H1 (cell line): ENCODE measurements at regions not wholly inside any gene's neighbourhood (a gene's known extent, or its start where the extent isn't known, plus 50 kb on each side); places are given as distances from the start of the nearest gene placed in this dataset.

Experiments
- CTCF ChIA-PET: fragments of 300-600 bp; sonication (Branson Sonifier 250); formaldehyde crosslinking; loops from one replicate; lab custom pipeline; 2021; ENCODE audit not compliant: partially characterized antibody; lab: Charles Lee
- POLR2A ChIA-PET: fragments of 300-600 bp; sonication (Branson Sonifier 250); formaldehyde crosslinking; loops from one replicate; lab custom pipeline; 2021; ENCODE audit warnings: inconsistent platforms; ENCODE audit not compliant: partially characterized antibody; lab: Charles Lee
- DNase-seq, 2 experiments: peaks; one replicate each; pipeline versions ENCODE4 v3.0.0 to v3.0.0-alpha.2; 2010 to 2022; ENCODE audit warnings: low spot score in 2 of 2, low read depth in 1 of 2, mixed read lengths in 1 of 2
- FAIRE-seq: peaks from 2 replicates; lab custom pipeline; 2011; peaks lifted over from hg19 to GRCh38; lab: Jason Lieb, UNC
- H2AFZ ChIP-seq: 2 replicates; pipeline ENCODE4 v1.8.1; 2012; ENCODE audit warnings: low read length, inconsistent platforms
- H2AK5ac ChIP-seq: 2 replicates; pipeline ENCODE4 v1.6.1; 2013; ENCODE audit warnings: low read depth, low read length
- H2BK120ac ChIP-seq: replicated peaks from 2 replicates; pipeline ENCODE3; 2013; ENCODE audit warnings: low read depth, low read length, inconsistent platforms
- H2BK12ac ChIP-seq: 2 replicates; pipeline ENCODE4 v1.6.1; 2013; ENCODE audit warnings: low read depth, low read length
- H2BK15ac ChIP-seq: 2 replicates; pipeline ENCODE4 v1.6.1; 2013; ENCODE audit warnings: low read length
- H2BK20ac ChIP-seq: 2 replicates; pipeline ENCODE4 v1.6.1; 2013; ENCODE audit warnings: low read length
- H2BK5ac ChIP-seq: 2 replicates; pipeline ENCODE4 v1.6.1; 2013; ENCODE audit warnings: low read depth, low read length
- H3K14ac ChIP-seq: 2 replicates; pipeline ENCODE4 v1.6.1; 2013; ENCODE audit warnings: inconsistent platforms; ENCODE audit not compliant: insufficient read length
- H3K18ac ChIP-seq: 2 replicates; pipeline ENCODE4 v1.6.1; 2013; ENCODE audit warnings: low read length; ENCODE audit errors: extremely low read depth
- H3K23ac ChIP-seq: 2 replicates; pipeline ENCODE4 v1.6.1; 2013; ENCODE audit warnings: inconsistent platforms; ENCODE audit not compliant: insufficient read length
- H3K23me2 ChIP-seq: 2 replicates; pipeline ENCODE4 v1.6.1; 2013; ENCODE audit warnings: low read depth, low read length
- H3K27ac ChIP-seq: 2 replicates; pipeline ENCODE4 v1.6.1; 2011; ENCODE audit warnings: low read depth, low read length, inconsistent platforms
- H3K27me3 ChIP-seq, 4 experiments: replicated peaks in 1 of 4; 1 replicate in 1 of 4; 2 replicates in 3 of 4; pipeline versions ENCODE4 v1.6.1 to v1.8.1; 2011 to 2013; ENCODE audit warnings: low read length in 3 of 4, mild to moderate bottlenecking in 3 of 4, inconsistent platforms in 2 of 4, mixed read lengths in 2 of 4, moderate library complexity in 1 of 4; ENCODE audit not compliant: control insufficient read depth in 3 of 4, insufficient read depth in 3 of 4; ENCODE audit errors: extremely low read depth in 1 of 4
- H3K36me3 ChIP-seq, 4 experiments: 2 replicates each; pipeline versions ENCODE4 v1.6.1 to v1.8.1; 2011 to 2013; ENCODE audit warnings: mild to moderate bottlenecking in 4 of 4, low read length in 3 of 4, moderate library complexity in 2 of 4, control low read depth in 1 of 4, inconsistent platforms in 1 of 4; ENCODE audit not compliant: insufficient read depth in 4 of 4, control insufficient read depth in 2 of 4
- H3K4ac ChIP-seq: replicated peaks from 2 replicates; pipeline ENCODE3; 2013; ENCODE audit warnings: low read length, low read depth, mixed read lengths, inconsistent platforms; ENCODE audit not compliant: insufficient read length
- H3K4me1 ChIP-seq, 4 experiments: replicated peaks in 1 of 4; 1 replicate in 1 of 4; 2 replicates in 3 of 4; pipeline versions ENCODE4 v1.6.1 to v1.8.1; 2011 to 2013; ENCODE audit warnings: low read length in 3 of 4, inconsistent platforms in 2 of 4, mixed read lengths in 1 of 4; ENCODE audit not compliant: insufficient read depth in 4 of 4, control insufficient read depth in 3 of 4
- H3K4me2 ChIP-seq, 2 experiments: 2 replicates each; pipeline versions ENCODE4 v1.6.1 to v1.8.1; 2011 to 2013; ENCODE audit warnings: low read depth in 2 of 2, low read length in 2 of 2, control low read depth in 1 of 2, inconsistent platforms in 1 of 2, mild to moderate bottlenecking in 1 of 2; ENCODE audit not compliant: insufficient read depth in 1 of 2
- H3K4me3 ChIP-seq, 4 experiments: fragments of 200-600, 300-600 bp in 1 of 4; sonication (generic), shearing (Covaris generic), sonication (Bioruptor Twin) in 1 of 4; 2 replicates each; pipeline versions ENCODE4 v1.5.1 to v1.8.1; 2011 to 2016; ENCODE audit warnings: low read length in 4 of 4, low read depth in 3 of 4, control low read depth in 2 of 4, inconsistent platforms in 2 of 4, mild to moderate bottlenecking in 2 of 4, mixed read lengths in 1 of 4, moderate library complexity in 1 of 4; ENCODE audit not compliant: insufficient read depth in 2 of 4; ENCODE audit errors: extremely low read depth in 1 of 4
- H3K56ac ChIP-seq: replicated peaks from 2 replicates; pipeline ENCODE3; 2013; ENCODE audit warnings: low read depth, mild to moderate bottlenecking, mixed read lengths, low read length, inconsistent platforms; ENCODE audit not compliant: insufficient read length
- H3K79me1 ChIP-seq: 2 replicates; pipeline ENCODE4 v1.6.1; 2013; ENCODE audit warnings: low read depth, low read length, control low read depth
- H3K79me2 ChIP-seq, 2 experiments: 2 replicates each; pipeline versions ENCODE4 v1.6.1 to v1.8.1; 2012 to 2013; ENCODE audit warnings: low read length in 2 of 2, mild to moderate bottlenecking in 2 of 2, inconsistent platforms in 1 of 2; ENCODE audit not compliant: insufficient read depth in 2 of 2, control insufficient read depth in 1 of 2
- H3K9ac ChIP-seq, 4 experiments: replicated peaks in 1 of 4; 1 replicate in 1 of 4; 2 replicates in 3 of 4; pipeline versions ENCODE4 v1.6.1 to v1.8.1; 2011 to 2013; ENCODE audit warnings: low read depth in 3 of 4, low read length in 3 of 4, control low read depth in 2 of 4, mild to moderate bottlenecking in 2 of 4, moderate library complexity in 2 of 4, inconsistent platforms in 1 of 4; ENCODE audit errors: extremely low read depth in 1 of 4
- H3K9me3 ChIP-seq, 2 experiments: 2 replicates each; pipeline versions ENCODE4 v1.6.1 to v1.8.1; 2012 to 2013; ENCODE audit warnings: mild to moderate bottlenecking in 2 of 2, moderate library complexity in 2 of 2, control low read depth in 1 of 2, inconsistent platforms in 1 of 2, low read depth in 1 of 2, low read length in 1 of 2, mixed read lengths in 1 of 2; ENCODE audit not compliant: insufficient read depth in 2 of 2
- H4K20me1 ChIP-seq, 2 experiments: replicated peaks in 1 of 2; 2 replicates each; pipeline versions ENCODE3 to v1.8.1; 2011 to 2013; ENCODE audit warnings: inconsistent platforms in 2 of 2, low read length in 2 of 2, mild to moderate bottlenecking in 1 of 2; ENCODE audit not compliant: insufficient read depth in 2 of 2, control insufficient read depth in 1 of 2
- H4K5ac ChIP-seq: 2 replicates; pipeline ENCODE4 v1.6.1; 2013; ENCODE audit warnings: low read length, low read depth, mixed read lengths, inconsistent platforms; ENCODE audit not compliant: insufficient read length
- H4K8ac ChIP-seq: 2 replicates; pipeline ENCODE4 v1.8.0; 2013; ENCODE audit warnings: mild to moderate bottlenecking, moderate library complexity, low read length, inconsistent platforms; ENCODE audit not compliant: insufficient read depth; ENCODE audit errors: extremely low read depth
- H4K91ac ChIP-seq: replicated peaks from 2 replicates; pipeline ENCODE3; 2013; ENCODE audit warnings: low read length, mixed read lengths, inconsistent platforms; ENCODE audit not compliant: insufficient read length
- CHD2 ChIP-seq: IDR thresholded peaks from 2 replicates; pipeline ENCODE4 v1.6.1; 2012; ENCODE audit warnings: low read length, improper control_type of control experiment
- E2F6 ChIP-seq: IDR thresholded peaks from 2 replicates; pipeline ENCODE4 v1.6.1; 2012; ENCODE audit warnings: inconsistent platforms
- EZH2 ChIP-seq: fragments of 200-600 bp; sonication (generic); IDR thresholded peaks from 2 replicates; pipeline ENCODE4 v1.7.1; 2012; ENCODE audit warnings: low read depth, mild to moderate bottlenecking, moderate library complexity, low read length, inconsistent platforms; ENCODE audit not compliant: severe bottlenecking
- GABPA ChIP-seq: IDR thresholded peaks from 2 replicates; pipeline ENCODE4 v1.6.1; 2011; ENCODE audit warnings: mild to moderate bottlenecking, low read length, moderate library complexity, borderline replicate concordance; ENCODE audit not compliant: insufficient read depth
- KDM1A ChIP-seq: fragments of 200-600, 300-600 bp; sonication (generic); IDR thresholded peaks from 2 replicates; pipeline ENCODE4 v1.7.1; 2016; ENCODE audit warnings: mild to moderate bottlenecking, low read length, borderline replicate concordance
- KDM5A ChIP-seq: fragments of 200-600 bp; IDR thresholded peaks from 2 replicates; pipeline ENCODE4 v1.7.1; 2012; ENCODE audit warnings: mild to moderate bottlenecking, low read length, inconsistent platforms, mixed read lengths
- POLR2A ChIP-seq, 2 experiments: IDR thresholded peaks; 1 replicate in 1 of 2; 2 replicates in 1 of 2; pipeline ENCODE4 v1.6.1; 2011; ENCODE audit warnings: low read depth in 2 of 2, low read length in 2 of 2, mild to moderate bottlenecking in 2 of 2; ENCODE audit errors: control extremely low read depth in 1 of 2
- RBBP5 ChIP-seq: IDR thresholded peaks from 2 replicates; pipeline ENCODE4 v1.7.1; 2012; ENCODE audit warnings: low read depth, mild to moderate bottlenecking, inconsistent platforms, low read length, moderate library complexity, borderline replicate concordance
- RFX5 ChIP-seq: IDR thresholded peaks from 2 replicates; pipeline ENCODE4 v1.6.1; 2011; ENCODE audit warnings: low read depth, low read length, improper control_type of control experiment, borderline replicate concordance
- SUZ12 ChIP-seq: fragments of 200-600 bp; sonication (generic); IDR thresholded peaks from 2 replicates; pipeline ENCODE4 v1.6.1; 2012; ENCODE audit warnings: mild to moderate bottlenecking, inconsistent platforms, low read length, moderate library complexity, mixed read lengths
- TAF1 ChIP-seq: IDR thresholded peaks from 2 replicates; pipeline ENCODE4 v1.6.1; 2011; ENCODE audit warnings: mild to moderate bottlenecking, low read depth, low read length
- TBP ChIP-seq: IDR thresholded peaks from 2 replicates; pipeline ENCODE4 v1.6.1; 2011; ENCODE audit warnings: low read depth, low read length, improper control_type of control experiment
- USF2 ChIP-seq: IDR thresholded peaks from 2 replicates; pipeline ENCODE4 v1.6.1; 2011; ENCODE audit warnings: low read length, improper control_type of control experiment
- WGBS, 2 experiments: shearing (Covaris generic) in 1 of 2; methylation state at CpG; one replicate each; pipeline versions ENCODE4 v1.1.6 to v1.1.7; 2013 to 2015; ENCODE audit warnings: low lambda C conversion rate in 2 of 2, mixed read lengths in 2 of 2, inconsistent platforms in 1 of 2, low coverage in 1 of 2, missing lambda C conversion rate in 1 of 2; ENCODE audit not compliant: insufficient replicate concordance in 2 of 2, insufficient coverage in 1 of 2, insufficient read length in 1 of 2; ENCODE audit errors: extremely low coverage in 1 of 2, missing lambda C conversion rate in 1 of 2; 5-methylcytosine and 5-hydroxymethylcytosine counted together

GRCh38 chr20:2212456-2213015, 83.3 kb upstream of the TGM3 start:
- DNase-seq, result no peak
- H3K4me3 ChIP-seq, result no peak overlapping the region
- H3K27me3 ChIP-seq, result no peaks in the 10 kb centered on the region; a peak in 1 of 7 replicates
- H4K91ac ChIP-seq, result no peak overlapping the region
- ChIA-PET POLR2A (interaction anchor here (1.0 to 1.3 kb wide), 3 partner anchors 18 to 256 kb away, joined by 3 to 5 read pairs (median 3); no protein-coding TSS in a partner anchor), CTCF (interaction anchor here (0.7 to 2.8 kb wide), 5 partner anchors 15 to 240 kb away, joined by 3 to 11 read pairs (median 5); no protein-coding TSS in a partner anchor)
- H4K5ac ChIP-seq, result no peak overlapping the region
- no peaks in the 10 kb centered on the region for H3K9me3 ChIP-seq
- H3K23me2 ChIP-seq, result peaks cover 3% of the 10 kb centered on the region; the same call in 1 of the 2 replicates
- H2AK5ac ChIP-seq, result no peak overlapping the region
- no peak overlapping the region for H3K18ac ChIP-seq
- no peak for FAIRE-seq
- no peak overlapping the region for H3K56ac ChIP-seq
- H3K4me2 ChIP-seq, result no peak overlapping the region
- no peak overlapping the region for H2AFZ ChIP-seq
- H2BK12ac ChIP-seq, result no peak overlapping the region
- no peak overlapping the region for H3K4ac ChIP-seq
- H3K79me1 ChIP-seq, result no peaks in the 10 kb centered on the region
- H2BK120ac ChIP-seq, result no peak overlapping the region
- H3K14ac ChIP-seq, result no peak overlapping the region
- no peaks in the 10 kb centered on the region for H4K20me1 ChIP-seq
- H3K23ac ChIP-seq, result no peak overlapping the region
- no peaks in the 10 kb centered on the region for H3K79me2 ChIP-seq
- no peak overlapping the region for H3K27ac ChIP-seq
- H2BK5ac ChIP-seq, result no peak overlapping the region
- H3K4me1 ChIP-seq, result no peaks in the 10 kb centered on the region
- no peak overlapping the region for H2BK20ac ChIP-seq
- H3K36me3 ChIP-seq, result no peaks in the 10 kb centered on the region
- 92% methylated on average over 6 of the region's 6 CpGs; no CpG with 5 or more reads in 1 of the 2 experiments for WGBS, 2 experiments
- no peak overlapping the region for H2BK15ac ChIP-seq
- H4K8ac ChIP-seq, result no peak overlapping the region
- no peak overlapping the region for H3K9ac ChIP-seq
- TF ChIP-seq POLR2A (IDR thresholded peaks at IDR 0.05; ENCODE audit: control extremely low read depth in 1 of 2, low read depth in 2 of 2, low read length in 2 of 2), result no peak
- TF ChIP-seq USF2, result no peak
- no peak for TF ChIP-seq KDM5A
- TF ChIP-seq SUZ12, result no peak
- TF ChIP-seq GABPA, result no peak
- TF ChIP-seq EZH2, result no peak
- no peak for TF ChIP-seq E2F6
- TF ChIP-seq RBBP5, result no peak
- TF ChIP-seq CHD2, result no peak
- no peak for TF ChIP-seq RFX5
- no peak for TF ChIP-seq TAF1
- no peak for TF ChIP-seq TBP
- TF ChIP-seq KDM1A, result no peak
